GM23248 (cell line): ENCODE measurements at regions not wholly inside any gene's neighbourhood (a gene's known extent, or its start where the extent isn't known, plus 50 kb on each side); places are given as distances from the start of the nearest gene placed in this dataset.

Experiments used
- EZH2 ChIP-seq: fragments of 200-600 bp; sonication (generic); IDR thresholded peaks from 2 replicates; pipeline ENCODE4 v1.6.1; 2018; ENCODE audit warnings: antibody characterized with exemption, mild to moderate bottlenecking; ENCODE audit not compliant: insufficient read depth, poor library complexity, severe bottlenecking
- EZH2phosphoT487 ChIP-seq: fragments of 200-600 bp; sonication (generic); IDR thresholded peaks from 2 replicates; pipeline ENCODE4 v1.6.1; 2018; ENCODE audit warnings: antibody characterized with exemption, moderate library complexity, mild to moderate bottlenecking, low read depth; ENCODE audit not compliant: insufficient read depth

DNA sequence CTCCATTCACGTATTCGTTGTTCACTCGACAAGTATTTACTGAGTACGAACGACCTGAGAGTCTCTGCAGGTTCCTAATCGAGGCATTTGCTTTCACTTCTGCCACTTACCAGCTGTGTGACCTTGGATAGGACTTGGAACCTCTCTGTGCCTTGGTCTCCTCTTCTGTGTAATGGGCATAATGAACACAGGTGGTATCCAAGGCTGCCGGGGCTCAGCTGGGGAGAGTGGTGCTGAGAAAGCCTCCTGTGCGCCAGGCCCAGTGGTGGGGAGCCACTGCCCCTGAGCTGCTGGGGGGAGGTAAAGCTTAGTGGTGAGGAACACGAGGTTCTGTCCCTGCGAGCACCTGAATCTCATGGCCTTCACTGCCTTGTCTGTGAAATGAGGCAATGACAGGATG, 150.7 kb downstream of the IRF8 start:
- TF ChIP-seq EZH2 (no peak), EZH2phosphoT487 (no peak)
